Body of pancreas (tissue), 4 donors: ENCODE measurements at regions not wholly inside any gene's neighbourhood (a gene's known extent, or its start where the extent isn't known, plus 50 kb on each side); places are given as distances from the start of the nearest gene placed in this dataset.

ENCODE experiments used
- ATAC-seq: fragments of 150-250 bp; one replicate; pipeline ENCODE4 v1.9.1; 2016
- DNase-seq, 4 donors: peaks; one replicate each; pipeline ENCODE4 v3.0.0-alpha.2; 2019
- H3K27ac ChIP-seq, 4 donors: fragments of 200-600 bp; sonication (generic); 1 replicate in 3 of 4; 2 replicates in 1 of 4; pipeline versions ENCODE4 v1.5.1 to v1.6.1; 2016 to 2019; ENCODE audit warnings: mild to moderate bottlenecking in 1 of 4, mixed read lengths in 1 of 4, moderate library complexity in 1 of 4
- H3K27me3 ChIP-seq, 2 donors: fragments of 200-600 bp; sonication (generic); one replicate each; pipeline ENCODE4 v1.6.0; 2016; ENCODE audit warnings: mild to moderate bottlenecking in 1 of 2
- H3K36me3 ChIP-seq, 2 donors: fragments of 200-600 bp; sonication (generic); replicated peaks in 1 of 2; 2 replicates each; pipeline ENCODE4 v1.5.1; 2016; ENCODE audit warnings: low read depth in 2 of 2; ENCODE audit not compliant: insufficient read depth in 1 of 2
- H3K4me1 ChIP-seq: fragments of 200-600 bp; sonication (generic); one replicate; pipeline ENCODE4 v1.6.0; 2016
- H3K4me3 ChIP-seq, 2 donors: fragments of 200-600 bp; sonication (generic); 1 replicate in 1 of 2; 2 replicates in 1 of 2; pipeline ENCODE4 v1.5.1; 2016 to 2019
- H3K9me3 ChIP-seq, 3 donors: fragments of 200-600 bp; sonication (generic); 1 replicate in 2 of 3; 2 replicates in 1 of 3; pipeline ENCODE4 v1.5.1; 2016
- POLR2A ChIP-seq, 3 donors: fragments of 450-650 bp; IDR thresholded peaks; one replicate each; pipeline ENCODE4 v1.6.1; 2016; ENCODE audit warnings: antibody characterized with exemption in 3 of 3, mild to moderate bottlenecking in 2 of 3
- WGBS, 2 donors: methylation state at CpG; one replicate each; pipeline ENCODE4 v1.1.5; 2017; 5-methylcytosine and 5-hydroxymethylcytosine counted together
- intact Hi-C: fragments of 100-400 bp; cut with DNase I; formaldehyde crosslinking; loops from one replicate; pipeline ENCODE4 v1.15.1; 2023
- TF ChIP-seq, protein P1 (sequence below), 7 experiments: fragments of 450-650 bp in 4 of 7; fragments of 200-600 bp in 3 of 7; sonication (generic) in 3 of 7; IDR thresholded peaks; one replicate each; pipeline ENCODE4 v1.5.1; 2016 to 2019; ENCODE audit warnings: antibody characterized with exemption in 7 of 7

DNA sequence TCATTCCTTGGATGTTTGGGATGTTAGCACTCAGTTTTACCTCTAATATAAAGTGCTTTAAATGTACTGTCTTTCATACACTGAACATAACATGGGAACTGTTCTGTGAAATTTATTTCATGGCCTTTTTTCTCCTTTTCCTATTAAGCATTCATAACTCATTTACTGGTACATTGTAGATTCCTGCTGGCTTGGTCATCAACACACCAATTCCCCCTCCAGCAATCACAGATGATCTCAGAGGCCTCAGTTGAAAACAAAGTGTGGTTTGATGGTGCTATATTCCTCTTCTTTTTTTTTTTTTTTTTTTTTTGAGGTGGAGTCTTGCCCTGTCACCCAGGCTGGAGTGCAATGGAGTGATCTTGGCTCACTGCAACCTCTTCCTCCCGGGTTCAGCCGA is 61.9 kb upstream of the FAM47B start:
- Histone ChIP-seq H3K27me3 (no peaks in the 10 kb centered on the region), H3K4me1 (no peaks in the 10 kb centered on the region), H3K27ac (no peak overlapping the region), H3K36me3 (no peaks in the 10 kb centered on the region), H3K4me3 (no peak overlapping the region), H3K9me3 (no peaks in the 10 kb centered on the region)
- no CpG with 5 or more reads among the region's 2 CpGs for WGBS, 2 donors
- intact Hi-C loops = no loop called here
- TF ChIP-seq, protein P1, sequence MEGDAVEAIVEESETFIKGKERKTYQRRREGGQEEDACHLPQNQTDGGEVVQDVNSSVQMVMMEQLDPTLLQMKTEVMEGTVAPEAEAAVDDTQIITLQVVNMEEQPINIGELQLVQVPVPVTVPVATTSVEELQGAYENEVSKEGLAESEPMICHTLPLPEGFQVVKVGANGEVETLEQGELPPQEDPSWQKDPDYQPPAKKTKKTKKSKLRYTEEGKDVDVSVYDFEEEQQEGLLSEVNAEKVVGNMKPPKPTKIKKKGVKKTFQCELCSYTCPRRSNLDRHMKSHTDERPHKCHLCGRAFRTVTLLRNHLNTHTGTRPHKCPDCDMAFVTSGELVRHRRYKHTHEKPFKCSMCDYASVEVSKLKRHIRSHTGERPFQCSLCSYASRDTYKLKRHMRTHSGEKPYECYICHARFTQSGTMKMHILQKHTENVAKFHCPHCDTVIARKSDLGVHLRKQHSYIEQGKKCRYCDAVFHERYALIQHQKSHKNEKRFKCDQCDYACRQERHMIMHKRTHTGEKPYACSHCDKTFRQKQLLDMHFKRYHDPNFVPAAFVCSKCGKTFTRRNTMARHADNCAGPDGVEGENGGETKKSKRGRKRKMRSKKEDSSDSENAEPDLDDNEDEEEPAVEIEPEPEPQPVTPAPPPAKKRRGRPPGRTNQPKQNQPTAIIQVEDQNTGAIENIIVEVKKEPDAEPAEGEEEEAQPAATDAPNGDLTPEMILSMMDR (IDR thresholded peaks at IDR 0.05) = no peak
- no peak for TF ChIP-seq POLR2A (IDR thresholded peaks at IDR 0.05)
- ATAC-seq (no peak), DNase-seq (no peak)

DNA sequence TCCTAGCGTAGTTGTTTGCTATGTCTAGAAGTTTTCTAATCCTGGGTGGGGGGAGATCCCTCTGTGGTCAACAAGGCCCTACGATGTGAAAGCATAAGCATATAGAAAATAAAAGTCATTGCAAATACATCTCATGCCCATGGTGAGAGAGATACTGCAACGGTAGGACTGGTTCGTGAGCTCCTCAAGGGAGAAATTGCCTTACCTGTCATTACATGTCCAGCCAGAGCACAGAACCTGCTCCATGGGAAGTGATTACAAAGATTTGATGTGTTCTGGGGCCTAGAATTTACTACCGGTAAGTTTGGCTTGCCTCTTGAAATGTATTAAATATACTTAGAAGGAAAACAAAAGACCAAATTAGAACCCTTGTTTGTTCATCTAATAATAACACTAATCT is 60.9 kb upstream of the FAM47B start:
- no peak overlapping the region for H3K27ac ChIP-seq
- no peak for ATAC-seq
- H3K27me3 ChIP-seq = no peaks in the 10 kb centered on the region
- H3K36me3 ChIP-seq = no peaks in the 10 kb centered on the region
- WGBS, 2 donors = 81 to 82% methylated on average over 5 of the region's 5 CpGs
- H3K4me1 ChIP-seq = no peaks in the 10 kb centered on the region
- H3K9me3 ChIP-seq = no peaks in the 10 kb centered on the region
- DNase-seq = no peak
- intact Hi-C loops = no loop called here
- H3K4me3 ChIP-seq = no peak overlapping the region
- no peak for TF ChIP-seq POLR2A (IDR thresholded peaks at IDR 0.05)
- TF ChIP-seq, protein P1 (IDR thresholded peaks at IDR 0.05) = no peak

DNA sequence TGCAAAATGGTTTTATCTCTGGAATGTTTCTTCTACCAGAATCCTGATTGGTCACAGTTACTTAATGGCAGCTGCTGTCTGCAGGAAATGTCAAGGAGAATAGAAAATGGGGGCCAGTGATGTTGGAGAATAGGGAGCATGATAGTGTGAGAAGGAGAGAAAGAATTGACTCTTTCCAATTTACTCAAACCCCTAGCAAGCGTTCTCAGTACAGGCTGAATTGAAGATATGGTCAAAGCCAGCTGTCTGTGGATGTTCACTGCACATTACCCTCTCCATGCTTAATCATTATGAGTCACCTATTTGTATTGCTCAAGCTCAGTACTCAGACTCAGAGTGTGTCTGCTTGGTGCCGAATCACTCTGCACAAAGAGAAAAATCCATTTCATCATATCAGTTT is 57.8 kb upstream of the FAM47B start:
- no peaks in the 10 kb centered on the region for H3K27me3 ChIP-seq
- H3K9me3 ChIP-seq = no peaks in the 10 kb centered on the region
- ATAC-seq = peak; percentile 35
- intact Hi-C loops = no loop called here
- no peak for DNase-seq
- no peak overlapping the region for H3K4me3 ChIP-seq
- H3K36me3 ChIP-seq = no peaks in the 10 kb centered on the region
- WGBS, 2 donors = 31 to 42% methylated on average over 2 of the region's 2 CpGs
- H3K4me1 ChIP-seq = no peaks in the 10 kb centered on the region
- H3K27ac ChIP-seq = no peak overlapping the region
- no peak for TF ChIP-seq POLR2A (IDR thresholded peaks at IDR 0.05)
- TF ChIP-seq, protein P1 (IDR thresholded peaks at IDR 0.05) = no peak

DNA sequence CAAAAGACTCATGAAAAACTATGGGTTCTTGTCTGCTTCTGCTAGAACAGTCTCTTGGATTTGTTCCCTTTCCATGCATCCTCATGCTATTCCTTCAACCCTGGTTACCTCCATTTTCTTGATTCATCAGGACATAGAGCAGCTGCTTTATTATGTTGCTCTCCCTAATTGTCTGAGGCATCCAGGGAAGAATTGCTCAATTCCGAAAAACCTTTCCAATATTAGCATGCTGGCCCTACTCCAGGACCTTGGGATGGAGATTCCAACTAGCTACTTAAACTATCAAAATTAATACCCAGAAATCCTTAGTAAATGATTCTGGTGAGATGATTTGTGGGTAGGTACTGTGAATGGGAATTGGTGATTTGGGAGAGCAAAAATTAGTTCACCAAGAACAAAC is 56.6 kb upstream of the FAM47B start:
- Histone ChIP-seq H3K36me3 (no peaks in the 10 kb centered on the region), H3K4me3 (no peak overlapping the region), H3K27ac (no peak overlapping the region), H3K4me1 (no peaks in the 10 kb centered on the region), H3K27me3 (no peaks in the 10 kb centered on the region), H3K9me3 (no peaks in the 10 kb centered on the region)
- ATAC-seq = no peak
- intact Hi-C loops = no loop called here
- no peak for DNase-seq
- 57 to 71% methylated on average over 1 of the region's 1 CpG for WGBS, 2 donors
- TF ChIP-seq, protein P1 (IDR thresholded peaks at IDR 0.05) = no peak
- no peak for TF ChIP-seq POLR2A (IDR thresholded peaks at IDR 0.05)

DNA sequence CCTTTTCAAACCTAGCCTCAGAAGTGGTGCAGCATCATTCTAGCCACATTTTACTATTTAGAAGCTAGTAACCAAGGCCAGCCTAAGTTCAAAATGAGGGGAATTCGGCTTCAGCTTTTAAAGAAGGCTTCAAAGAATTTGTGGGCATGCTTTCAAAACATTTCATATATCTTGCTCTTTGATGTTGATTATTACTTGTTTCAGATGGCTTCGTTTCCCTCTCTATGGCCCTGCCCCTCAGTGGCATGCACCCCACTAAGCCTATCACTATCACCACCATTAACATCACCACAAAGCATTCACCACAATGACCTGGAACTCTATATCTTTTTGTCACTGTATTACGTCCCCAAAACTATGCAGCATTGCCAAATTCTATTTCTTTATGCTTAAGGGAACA is 51.2 kb upstream of the FAM47B start:
- 51 to 54% methylated on average over 3 of the region's 3 CpGs for WGBS, 2 donors
- intact Hi-C loops = no loop called here
- H3K4me1 ChIP-seq = no peaks in the 10 kb centered on the region
- TF ChIP-seq, protein P1 (IDR thresholded peaks at IDR 0.05) = no peak
- no peak for TF ChIP-seq POLR2A (IDR thresholded peaks at IDR 0.05)
- no peak overlapping the region for H3K4me3 ChIP-seq
- no peaks in the 10 kb centered on the region for H3K36me3 ChIP-seq
- no peaks in the 10 kb centered on the region for H3K9me3 ChIP-seq
- H3K27ac ChIP-seq = no peak overlapping the region
- no peaks in the 10 kb centered on the region for H3K27me3 ChIP-seq
- ATAC-seq = no peak
- DNase-seq = no peak
